K562 (cell line): ENCODE measurements at regions not wholly inside any gene's neighbourhood (a gene's known extent, or its start where the extent isn't known, plus 50 kb on each side); places are given as distances from the start of the nearest gene placed in this dataset.

Experiments
- ATAC-seq: fragments of 200-7000 bp; cut with Tn5 transposase; 3 replicates; pipeline ENCODE4 v1.9.1; 2020; ENCODE audit warnings: moderate library complexity
- BruUV-seq: library from RNA; stranded (reverse); fragments of 400-500 nt; replicated peaks from 2 replicates; lab custom pipeline; 2021; lab: Mats Ljungman, UMichigan
- CTCF ChIA-PET: fragments of 300-600 bp; formaldehyde crosslinking; extraction: SDS; loops from one replicate; lab custom pipeline; 2021; ENCODE audit warnings: low intra/inter-chr PET ratio; lab: Yijun Ruan, JAX
- POLR2A ChIA-PET: fragments of 300-600, 350-650 bp; sonication (Branson Sonifier 250); formaldehyde crosslinking; extraction: SDS; loops from one replicate; lab custom pipeline; 2021; ENCODE audit warnings: antibody characterized with exemption, inconsistent platforms; lab: Yijun Ruan, JAX
- DNase-seq, 4 experiments: peaks; one replicate each; pipeline versions ENCODE4 v3.0.0 to v3.0.0-alpha.2; 2011 to 2018; ENCODE audit warnings: low spot score in 3 of 4, mixed read lengths in 3 of 4; ENCODE audit errors: extremely low read depth in 1 of 4
- FAIRE-seq: peaks from 2 replicates; lab custom pipeline; 2011; peaks lifted over from hg19 to GRCh38; lab: Jason Lieb, UNC
- H2AFZ ChIP-seq: 2 replicates; pipeline ENCODE4 v1.6.0; 2011; ENCODE audit warnings: low read depth, low read length, control low read depth, inconsistent platforms
- H3K27ac ChIP-seq: fragments of 200-600 bp; 3 replicates; pipeline ENCODE4 v1.8.0; 2011; ENCODE audit warnings: low read depth, mild to moderate bottlenecking, control low read depth, inconsistent platforms, low read length, moderate library complexity, mixed read lengths; ENCODE audit errors: extremely low read depth
- H3K27me3 ChIP-seq, 2 experiments: fragments of 300-600 bp in 1 of 2; 2 replicates in 1 of 2; 3 replicates in 1 of 2; pipeline versions ENCODE4 v1.6.0 to v1.8.0; 2011; ENCODE audit warnings: inconsistent platforms in 2 of 2, low read length in 2 of 2, mild to moderate bottlenecking in 1 of 2, mixed read lengths in 1 of 2, moderate library complexity in 1 of 2; ENCODE audit not compliant: control insufficient read depth in 2 of 2, insufficient read depth in 2 of 2
- H3K36me3 ChIP-seq: fragments of 300-600 bp; 3 replicates; pipeline ENCODE4 v1.8.0; 2011; ENCODE audit warnings: mild to moderate bottlenecking, low read length, inconsistent platforms; ENCODE audit not compliant: control insufficient read depth, insufficient read depth
- H3K4me1 ChIP-seq, 2 experiments: fragments of 200-600 bp in 1 of 2; replicated peaks in 1 of 2; 2 replicates in 1 of 2; 3 replicates in 1 of 2; pipeline versions ENCODE4 v1.5.1 to v1.8.0; 2011; ENCODE audit warnings: inconsistent platforms in 2 of 2, low read length in 2 of 2, mild to moderate bottlenecking in 1 of 2, mixed read lengths in 1 of 2, moderate library complexity in 1 of 2; ENCODE audit not compliant: control insufficient read depth in 2 of 2, insufficient read depth in 2 of 2
- H3K4me2 ChIP-seq: 2 replicates; pipeline ENCODE4 v1.6.1; 2011; ENCODE audit warnings: low read length, control low read depth, inconsistent platforms, mixed read lengths; ENCODE audit not compliant: insufficient read depth
- H3K4me3 ChIP-seq: fragments of 200-600 bp; sonication (generic), shearing (Covaris generic); 2 replicates; pipeline ENCODE4 v1.5.1; 2016; ENCODE audit warnings: control low read depth, inconsistent platforms
- H3K79me2 ChIP-seq: fragments of 200-600 bp; 3 replicates; pipeline ENCODE4 v1.8.0; 2011; ENCODE audit warnings: low read length, inconsistent platforms; ENCODE audit not compliant: control insufficient read depth, insufficient read depth
- H3K9ac ChIP-seq, 2 experiments: 2 replicates each; pipeline versions ENCODE4 v1.6.0 to v1.6.1; 2011; ENCODE audit warnings: low read depth in 2 of 2, low read length in 2 of 2, control low read depth in 1 of 2, inconsistent platforms in 1 of 2, mild to moderate bottlenecking in 1 of 2, mixed read lengths in 1 of 2; ENCODE audit not compliant: insufficient read depth in 1 of 2
- H3K9me1 ChIP-seq: one replicate; pipeline ENCODE4 v1.6.0; 2011; ENCODE audit warnings: inconsistent platforms, mild to moderate bottlenecking, low read length, moderate library complexity; ENCODE audit not compliant: control insufficient read depth, insufficient read depth
- H3K9me3 ChIP-seq: replicated peaks from 2 replicates; pipeline ENCODE4 v1.5.1; 2011; ENCODE audit warnings: low read depth, low read length, inconsistent platforms; ENCODE audit not compliant: control insufficient read depth, insufficient read depth
- H4K20me1 ChIP-seq: replicated peaks from 2 replicates; pipeline ENCODE4 v1.6.1; 2011; ENCODE audit warnings: low read length, inconsistent platforms, mixed read lengths; ENCODE audit not compliant: control insufficient read depth, insufficient read depth
- CBFB ChIP-seq: sonication (generic); formaldehyde crosslinking; IDR thresholded peaks from 2 replicates; pipeline ENCODE4 v1.4.0; 2020; ENCODE audit warnings: mild to moderate bottlenecking, missing genetic modification reagents
- FIP1L1 ChIP-seq: fragments of 200-400 bp; formaldehyde crosslinking; IDR thresholded peaks from 2 replicates; pipeline ENCODE4 v1.6.1; 2018; ENCODE audit warnings: mild to moderate bottlenecking, low read depth, low read length; ENCODE audit not compliant: poor library complexity, severe bottlenecking
- KDM4B ChIP-seq, 2 experiments: fragments of 450-650 bp in 1 of 2; sonication (generic) in 1 of 2; IDR thresholded peaks; 2 replicates each; pipeline ENCODE4 v1.6.1; 2016 to 2017; ENCODE audit warnings: borderline replicate concordance in 2 of 2, antibody characterized with exemption in 1 of 2, low read depth in 1 of 2, mild to moderate bottlenecking in 1 of 2
- NFYB ChIP-seq: IDR thresholded peaks from 2 replicates; pipeline ENCODE4 v1.6.1; 2011; ENCODE audit warnings: mild to moderate bottlenecking, moderate library complexity; ENCODE audit not compliant: insufficient read length; ENCODE audit errors: extremely low read depth
- POLR2AphosphoS2 ChIP-seq: IDR thresholded peaks from 2 replicates; pipeline ENCODE4 v1.6.1; 2012; ENCODE audit warnings: low read length, improper control_type of control experiment
- REST ChIP-seq, 2 experiments: fragments of 450-650 bp; formaldehyde crosslinking in 1 of 2; IDR thresholded peaks; 2 replicates each; pipeline versions ENCODE4 v1.4.0 to v1.6.1; 2014 to 2020; ENCODE audit warnings: mild to moderate bottlenecking in 2 of 2, borderline replicate concordance in 1 of 2, low read depth in 1 of 2
- SMARCB1 ChIP-seq: IDR thresholded peaks from 2 replicates; pipeline ENCODE4 v1.6.1; 2011; ENCODE audit warnings: improper control_type of control experiment, low read depth; ENCODE audit not compliant: insufficient read length
- ZBTB11 ChIP-seq, 3 experiments: fragments of 200-800 bp in 1 of 3; fragments of 250-450 bp in 1 of 3; fragments of 450-650 bp in 1 of 3; sonication (Bioruptor Pico) in 1 of 3; sonication (Bioruptor generic) in 1 of 3; formaldehyde crosslinking in 1 of 3; IDR thresholded peaks; 2 replicates each; pipeline versions ENCODE4 v1.6.1 to v1.8.0; 2016 to 2022; ENCODE audit warnings: mild to moderate bottlenecking in 2 of 3, missing genetic modification characterization in 2 of 3, missing compliant biosample characterization in 1 of 3, moderate library complexity in 1 of 3
- ZNF41 ChIP-seq: fragments of 250-450 bp; sonication (Bioruptor Pico); conservative IDR thresholded peaks from 2 replicates; pipeline ENCODE4 v1.4.0; 2020; ENCODE audit warnings: mild to moderate bottlenecking
- WGBS: fragments of 100-300 bp; shearing (Covaris generic); methylation state at CpG from one replicate; pipeline ENCODE4 v1.1.6; 2016; ENCODE audit warnings: low coverage, mixed read lengths; ENCODE audit not compliant: insufficient coverage; ENCODE audit errors: missing lambda C conversion rate; 5-methylcytosine and 5-hydroxymethylcytosine counted together
- in situ Hi-C: fragments of 300-500 bp; cut with MboI; formaldehyde crosslinking; loops from 4 replicates; pipeline ENCODE4 v1.15.0; 2018; ENCODE audit warnings: inconsistent platforms, mixed read lengths
- intact Hi-C: fragments of 100-400 bp; cut with micrococcal nuclease; formaldehyde crosslinking; loops from 2 replicates; pipeline ENCODE4 v1.14.2; 2022

- H3K4me3 ChIP-seq, result no peak overlapping the region
- no peaks in the 10 kb centered on the region for H3K4me1 ChIP-seq
- ATAC-seq (no peak), FAIRE-seq (no peak), DNase-seq (no peak)
- peaks cover 4% of the 10 kb centered on the region; the same call in 1 of the 2 replicates for H3K9me3 ChIP-seq
- intact Hi-C loops (no loop called here), in situ Hi-C loops (no loop called here)
- POLR2A ChIA-PET, result interaction anchor here (1.0 kb wide), 1 partner anchor 30 kb away, joined by 3 read pairs; no protein-coding TSS in a partner anchor
- no TSS peak for BruUV-seq
- H3K9me1 ChIP-seq, result no peaks in the 10 kb centered on the region
- no peak overlapping the region for H3K27ac ChIP-seq
- H3K27me3 ChIP-seq, result no peaks in the 10 kb centered on the region
- H3K9ac ChIP-seq, result no peak overlapping the region
- no peak overlapping the region for H3K4me2 ChIP-seq
- WGBS, result 0% methylated on average over 8 of the region's 8 CpGs
- H3K36me3 ChIP-seq, result no peaks in the 10 kb centered on the region
- H3K79me2 ChIP-seq, result no peaks in the 10 kb centered on the region
- no peaks in the 10 kb centered on the region for H4K20me1 ChIP-seq
- H2AFZ ChIP-seq, result no peak overlapping the region
- CTCF ChIA-PET, result no interaction called here
- TF ChIP-seq ZBTB11 (CRISPR knock-in tag; IDR thresholded peaks at IDR 0.05) (no peak), CBFB (CRISPR knock-in tag) (no peak), POLR2AphosphoS2 (no peak), NFYB (no peak), ZNF41 (CRISPR knock-in tag) (no peak), KDM4B (IDR thresholded peaks at IDR 0.05; ENCODE audit: borderline replicate concordance in 2 of 2, low read depth in 1 of 2) (no peak), FIP1L1 (no peak), SMARCB1 (no peak), REST (IDR thresholded peaks at IDR 0.05; ENCODE audit: borderline replicate concordance) (no peak), REST (CRISPR knock-in tag; IDR thresholded peaks at IDR 0.05; ENCODE audit: low read depth) (no peak)
Observed at GRCh38 chr13:40876020-40876738, 86.8 kb downstream of the SLC25A15 start.
